Right lobe of liver (tissue), 4 donors: ENCODE measurements at regions not wholly inside any gene's neighbourhood (a gene's known extent, or its start where the extent isn't known, plus 50 kb on each side); places are given as distances from the start of the nearest gene placed in this dataset.

ENCODE experiments used
- CTCF ChIP-seq, 4 donors: fragments of 200-600 bp in 3 of 4; fragments of 450-650 bp in 1 of 4; IDR thresholded peaks; one replicate each; pipeline versions ENCODE4 v1.5.1 to v1.8.0; 2016 to 2022; ENCODE audit warnings: antibody characterized with exemption in 4 of 4, mild to moderate bottlenecking in 2 of 4
- POLR2A ChIP-seq: fragments of 450-650 bp; IDR thresholded peaks from one replicate; pipeline ENCODE4 v1.6.1; 2017; ENCODE audit warnings: antibody characterized with exemption, mild to moderate bottlenecking
- donor health status: DM: no; HTN: no; CAD: no.
- donor health status: DM: no; HTN: no; CAD: no.
- donor health status: DM: no; HTN: yes; CAD: no.

- TF ChIP-seq CTCF (IDR thresholded peaks at IDR 0.05) (no peak), POLR2A (no peak)
Measured at GRCh38 chr7:13839063-13839462, 150.4 kb downstream of the ETV1 start.
